MM.1S (cell line): ENCODE measurements at regions not wholly inside any gene's neighbourhood (a gene's known extent, or its start where the extent isn't known, plus 50 kb on each side); places are given as distances from the start of the nearest gene placed in this dataset.

Experiments
- DNase-seq: peaks from one replicate; pipeline ENCODE4 v3.0.0-alpha.2; 2015
- H2AFZ ChIP-seq: fragments of 300-600 bp; sonication (generic); 2 replicates; pipeline ENCODE4 v1.6.0; 2016; ENCODE audit warnings: antibody characterized with exemption, low read length
- H3F3A ChIP-seq: fragments of 300-600 bp; sonication (generic); 2 replicates; pipeline ENCODE4 v1.6.1; 2016; ENCODE audit warnings: mild to moderate bottlenecking, antibody characterized with exemption, low read length, moderate library complexity, mixed read lengths; ENCODE audit not compliant: insufficient read depth
- H3K27ac ChIP-seq: fragments of 300-600 bp; sonication (generic); 2 replicates; pipeline ENCODE4 v1.5.1; 2016; ENCODE audit warnings: mild to moderate bottlenecking, low read length
- H3K27me3 ChIP-seq: fragments of 300-600 bp; sonication (generic); replicated peaks from 2 replicates; pipeline ENCODE4 v1.6.0; 2016; ENCODE audit warnings: low read length; ENCODE audit not compliant: insufficient read depth
- H3K36me3 ChIP-seq: fragments of 300-600 bp; sonication (generic); replicated peaks from 2 replicates; pipeline ENCODE4 v1.6.1; 2016; ENCODE audit warnings: mild to moderate bottlenecking, low read length, mixed read lengths; ENCODE audit not compliant: insufficient read depth
- H3K4me1 ChIP-seq: fragments of 300-600 bp; sonication (generic); 2 replicates; pipeline ENCODE4 v1.6.1; 2016; ENCODE audit warnings: low read length, mixed read lengths
- H3K4me2 ChIP-seq: fragments of 300-600 bp; sonication (generic); 2 replicates; pipeline ENCODE4 v1.6.0; 2016; ENCODE audit warnings: low read depth, low read length
- H3K4me3 ChIP-seq: fragments of 300-600 bp; sonication (generic); 2 replicates; pipeline ENCODE4 v1.5.1; 2016; ENCODE audit warnings: low read length, mixed read lengths
- H3K79me2 ChIP-seq: fragments of 300-600 bp; sonication (generic); 2 replicates; pipeline ENCODE4 v1.6.1; 2016; ENCODE audit warnings: mixed run types, low read length, mixed read lengths
- H3K9ac ChIP-seq: fragments of 300-600 bp; sonication (generic); 2 replicates; pipeline ENCODE4 v1.6.1; 2016; ENCODE audit warnings: low read length, mixed read lengths
- H3K9me2 ChIP-seq: fragments of 300-600 bp; sonication (generic); replicated peaks from 2 replicates; pipeline ENCODE4 v1.6.1; 2016; ENCODE audit warnings: mild to moderate bottlenecking, low read length, mixed read lengths; ENCODE audit not compliant: insufficient read depth
- H3K9me3 ChIP-seq: fragments of 300-600 bp; sonication (generic); replicated peaks from 2 replicates; pipeline ENCODE4 v1.6.1; 2016; ENCODE audit warnings: mild to moderate bottlenecking, low read length, mixed read lengths; ENCODE audit not compliant: insufficient read depth
- H4K20me1 ChIP-seq: fragments of 300-600 bp; sonication (generic); 2 replicates; pipeline ENCODE4 v1.6.1; 2016; ENCODE audit warnings: mild to moderate bottlenecking, low read length, moderate library complexity, mixed read lengths; ENCODE audit not compliant: insufficient read depth
- EZH2 ChIP-seq: fragments of 300-600 bp; sonication (generic); optimal IDR thresholded peaks from 2 replicates; pipeline ENCODE3; 2017; ENCODE audit warnings: low read depth, mild to moderate bottlenecking, antibody characterized with exemption, low read length, mixed read lengths
- EZH2phosphoT487 ChIP-seq: fragments of 300-600 bp; sonication (generic); IDR thresholded peaks from 2 replicates; pipeline ENCODE4 v1.6.1; 2018; ENCODE audit warnings: antibody characterized with exemption, low read length
- TF ChIP-seq, protein P1 (sequence below): fragments of 300-600 bp; sonication (generic); IDR thresholded peaks from 2 replicates; pipeline ENCODE4 v1.5.1; 2016; ENCODE audit warnings: antibody characterized with exemption, low read length, mixed read lengths

DNA sequence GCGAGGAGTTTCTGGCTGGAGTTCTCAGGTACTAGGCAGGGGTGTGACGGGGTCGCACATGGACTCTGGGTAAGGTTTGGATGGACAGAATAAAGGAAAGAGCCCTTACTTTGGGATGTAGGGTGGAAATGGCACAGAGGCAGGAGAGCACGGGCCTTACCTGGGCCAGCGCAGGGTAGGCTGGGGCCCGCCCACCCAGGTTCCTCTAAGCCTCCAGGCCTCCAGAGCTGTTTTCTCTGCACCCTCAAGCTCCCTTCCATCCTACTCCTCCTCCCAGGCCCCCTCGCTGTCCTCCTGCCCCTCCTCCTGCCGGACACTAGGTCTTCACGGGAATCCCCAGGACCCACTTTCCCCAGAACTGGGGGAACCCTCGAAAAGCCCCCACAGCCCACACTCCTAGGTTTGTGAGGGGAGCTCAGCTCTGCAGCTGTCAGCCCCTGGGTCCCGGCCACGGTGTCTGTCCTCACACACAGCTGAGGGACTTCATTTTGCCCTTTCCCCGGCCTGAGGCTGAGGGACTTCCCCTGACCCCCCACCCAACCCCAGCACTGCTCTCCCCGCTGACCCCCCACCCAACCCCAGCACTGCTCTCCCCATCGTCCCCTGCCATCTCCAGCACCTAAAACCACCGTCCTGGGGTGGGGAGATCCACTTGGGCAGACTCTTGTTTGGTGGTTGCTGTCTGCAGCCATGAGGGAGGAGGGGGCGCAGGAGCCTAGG, 53.0 kb upstream of the PCSK6 start:
- no peaks in the 10 kb centered on the region for H3K9me3 ChIP-seq
- no peak overlapping the region for H3K4me3 ChIP-seq
- no peak for DNase-seq
- no peak overlapping the region for H3K4me2 ChIP-seq
- no peaks in the 10 kb centered on the region for H4K20me1 ChIP-seq
- H3K27ac ChIP-seq: no peak overlapping the region
- no peaks in the 10 kb centered on the region for H3F3A ChIP-seq
- H2AFZ ChIP-seq: no peak overlapping the region
- H3K9me2 ChIP-seq: no peaks in the 10 kb centered on the region
- H3K9ac ChIP-seq: no peak overlapping the region
- H3K36me3 ChIP-seq: no peaks in the 10 kb centered on the region
- no peaks in the 10 kb centered on the region for H3K4me1 ChIP-seq
- TF ChIP-seq, protein P1, sequence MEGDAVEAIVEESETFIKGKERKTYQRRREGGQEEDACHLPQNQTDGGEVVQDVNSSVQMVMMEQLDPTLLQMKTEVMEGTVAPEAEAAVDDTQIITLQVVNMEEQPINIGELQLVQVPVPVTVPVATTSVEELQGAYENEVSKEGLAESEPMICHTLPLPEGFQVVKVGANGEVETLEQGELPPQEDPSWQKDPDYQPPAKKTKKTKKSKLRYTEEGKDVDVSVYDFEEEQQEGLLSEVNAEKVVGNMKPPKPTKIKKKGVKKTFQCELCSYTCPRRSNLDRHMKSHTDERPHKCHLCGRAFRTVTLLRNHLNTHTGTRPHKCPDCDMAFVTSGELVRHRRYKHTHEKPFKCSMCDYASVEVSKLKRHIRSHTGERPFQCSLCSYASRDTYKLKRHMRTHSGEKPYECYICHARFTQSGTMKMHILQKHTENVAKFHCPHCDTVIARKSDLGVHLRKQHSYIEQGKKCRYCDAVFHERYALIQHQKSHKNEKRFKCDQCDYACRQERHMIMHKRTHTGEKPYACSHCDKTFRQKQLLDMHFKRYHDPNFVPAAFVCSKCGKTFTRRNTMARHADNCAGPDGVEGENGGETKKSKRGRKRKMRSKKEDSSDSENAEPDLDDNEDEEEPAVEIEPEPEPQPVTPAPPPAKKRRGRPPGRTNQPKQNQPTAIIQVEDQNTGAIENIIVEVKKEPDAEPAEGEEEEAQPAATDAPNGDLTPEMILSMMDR: no peak
- TF ChIP-seq EZH2phosphoT487 (no peak), EZH2 (no peak)
- H3K27me3 ChIP-seq: peaks cover 16% of the 10 kb centered on the region; the same call in 1 of the 2 replicates
- no peaks in the 10 kb centered on the region for H3K79me2 ChIP-seq

DNA sequence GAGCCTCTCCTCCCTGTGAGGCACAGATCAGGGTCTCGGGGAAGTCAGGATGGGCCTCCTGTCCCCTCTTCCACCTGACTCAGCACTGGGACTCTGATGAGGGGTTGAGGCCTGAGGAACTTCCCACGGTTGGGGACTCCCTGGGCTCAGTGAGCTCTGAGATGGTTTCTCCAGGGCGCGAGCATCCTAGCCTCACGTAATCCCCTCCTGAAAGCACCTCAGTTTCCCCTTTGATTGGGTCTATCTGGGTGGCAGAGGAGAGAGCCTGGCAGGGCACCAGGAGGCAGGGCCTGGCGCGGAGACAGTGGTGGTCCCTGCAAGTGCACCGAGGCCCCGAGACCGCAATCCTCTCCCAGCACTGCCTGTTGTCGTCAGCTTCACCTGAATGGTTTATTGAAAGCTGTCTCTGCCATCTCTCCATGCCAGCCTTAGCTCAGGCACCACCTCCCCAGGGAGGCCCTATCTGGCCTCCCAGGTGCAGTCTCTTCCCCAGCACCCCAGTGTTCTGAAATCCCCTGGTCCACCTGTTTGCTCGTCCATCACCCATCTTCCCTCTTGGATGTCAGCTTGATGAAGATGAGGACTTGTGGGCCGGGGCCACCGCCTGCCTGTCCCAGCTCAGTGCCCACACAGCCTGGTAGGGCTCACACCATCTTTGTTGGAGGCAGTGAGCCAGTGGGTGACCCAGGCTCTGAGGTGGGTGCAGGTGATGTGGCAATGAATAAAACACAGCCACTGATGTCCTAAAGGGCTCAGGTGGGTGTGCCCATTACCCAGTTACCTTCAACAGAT, 52.2 kb upstream of the PCSK6 start:
- Histone ChIP-seq H3F3A (no peaks in the 10 kb centered on the region), H3K9me3 (no peaks in the 10 kb centered on the region), H3K4me3 (no peak overlapping the region), H4K20me1 (no peaks in the 10 kb centered on the region), H3K27ac (no peak overlapping the region), H3K9me2 (no peaks in the 10 kb centered on the region), H3K4me2 (no peak overlapping the region), H3K27me3 (peaks cover 22% of the 10 kb centered on the region; the same call in 1 of the 2 replicates), H2AFZ (no peak overlapping the region), H3K79me2 (no peaks in the 10 kb centered on the region), H3K36me3 (no peaks in the 10 kb centered on the region), H3K9ac (no peak overlapping the region), H3K4me1 (no peaks in the 10 kb centered on the region)
- TF ChIP-seq, protein P1: no peak
- no peak for DNase-seq

DNA sequence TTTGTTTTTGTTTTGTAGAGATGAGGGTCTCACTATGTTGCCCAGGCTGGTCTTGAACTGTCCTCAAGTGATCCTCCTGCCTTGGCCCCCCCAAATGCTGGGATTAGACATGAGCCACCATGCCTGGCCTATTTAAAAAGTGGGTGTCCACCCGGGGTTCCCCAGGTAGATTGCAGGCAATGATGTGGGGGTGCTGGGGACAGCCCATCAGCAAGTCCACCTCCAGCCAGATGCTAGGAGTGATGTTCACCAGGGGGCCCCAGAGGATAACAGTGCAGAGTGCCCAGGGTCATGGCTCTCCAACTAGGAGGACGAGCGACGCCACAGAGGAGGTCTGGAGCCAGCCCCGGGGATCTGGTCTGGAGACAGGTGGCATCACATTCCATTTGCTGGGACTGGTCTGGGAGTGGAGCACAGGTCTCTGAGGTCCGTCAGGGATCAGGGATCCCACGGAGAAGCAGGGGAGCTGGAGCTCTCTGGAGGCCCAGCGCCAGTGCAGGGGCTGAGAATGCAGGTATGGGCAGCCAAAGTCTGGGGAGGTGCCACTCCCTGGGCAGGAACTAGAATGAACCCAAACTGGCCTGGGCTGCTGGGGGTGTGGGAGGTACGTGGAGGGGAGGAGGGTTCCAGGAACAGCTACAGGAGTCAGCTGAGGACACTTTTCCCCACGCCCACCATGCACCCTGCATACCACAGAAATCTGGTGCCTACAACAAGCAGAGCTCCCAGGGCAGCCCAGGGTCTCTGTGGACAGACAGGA, 51.2 kb upstream of the PCSK6 start:
- Histone ChIP-seq H3K4me3 (no peak overlapping the region), H3K36me3 (no peaks in the 10 kb centered on the region), H3K27ac (no peak overlapping the region), H4K20me1 (no peaks in the 10 kb centered on the region), H3F3A (no peaks in the 10 kb centered on the region), H3K27me3 (peaks cover 32% of the 10 kb centered on the region), H3K79me2 (no peaks in the 10 kb centered on the region), H3K9ac (no peak overlapping the region), H2AFZ (no peak overlapping the region), H3K9me2 (no peaks in the 10 kb centered on the region), H3K9me3 (no peaks in the 10 kb centered on the region), H3K4me1 (no peaks in the 10 kb centered on the region), H3K4me2 (no peak overlapping the region)
- TF ChIP-seq EZH2 (no peak), EZH2phosphoT487 (no peak)
- TF ChIP-seq, protein P1: peak; percentile 8; the same call in 1 of the 2 replicates
- no peak for DNase-seq
